HepG2 (cell line): ENCODE measurements at regions not wholly inside any gene's neighbourhood (a gene's known extent, or its start where the extent isn't known, plus 50 kb on each side); places are given as distances from the start of the nearest gene placed in this dataset.
A peak's percentile ranks its signal among the peaks of the same experiment; 100 is the strongest.

ENCODE experiments used
- ATAC-seq: fragments of 200-7000 bp; cut with Tn5 transposase; 3 replicates; pipeline ENCODE4 v1.9.1; 2020; ENCODE audit warnings: mild to moderate bottlenecking, moderate library complexity
- BruUV-seq: library from RNA; stranded (reverse); fragments of 400-500 nt; replicated peaks from 2 replicates; lab custom pipeline; 2021; lab: Mats Ljungman, UMichigan
- CTCF ChIA-PET: fragments of 300-600 bp; formaldehyde crosslinking; extraction: SDS; loops from one replicate; lab custom pipeline; 2021; ENCODE audit warnings: low total read pairs, inconsistent platforms, low intra/inter-chr PET ratio; lab: Yijun Ruan, JAX
- POLR2A ChIA-PET: fragments of 350-600 bp; sonication (Branson Sonifier 250); formaldehyde crosslinking; loops from one replicate; lab custom pipeline; 2020; ENCODE audit warnings: antibody characterized with exemption, inconsistent platforms; lab: Yijun Ruan, JAX
- DNase-seq: peaks from one replicate; pipeline ENCODE4 v3.0.0-alpha.2; 2015; ENCODE audit warnings: low spot score
- FAIRE-seq: peaks from 3 replicates; lab custom pipeline; 2011; peaks lifted over from hg19 to GRCh38; lab: Jason Lieb, UNC
- H2AFZ ChIP-seq: one replicate; pipeline ENCODE4 v1.6.1; 2011; ENCODE audit warnings: low read length, inconsistent platforms
- H3K27ac ChIP-seq: fragments of 300-600 bp; 3 replicates; pipeline ENCODE4 v1.8.0; 2011; ENCODE audit warnings: mixed run types, mild to moderate bottlenecking, mixed read lengths, low read length, inconsistent platforms; ENCODE audit not compliant: insufficient read depth; ENCODE audit errors: extremely low read length
- H3K27me3 ChIP-seq, 2 experiments: fragments of 200-600 bp in 1 of 2; 2 replicates in 1 of 2; 3 replicates in 1 of 2; pipeline versions ENCODE4 v1.6.0 to v1.8.0; 2011; ENCODE audit warnings: low read length in 2 of 2, mild to moderate bottlenecking in 2 of 2, moderate library complexity in 2 of 2, inconsistent platforms in 1 of 2; ENCODE audit not compliant: insufficient read depth in 2 of 2, control insufficient read depth in 1 of 2
- H3K36me3 ChIP-seq, 2 experiments: fragments of 200-600 bp in 1 of 2; replicated peaks in 1 of 2; 2 replicates in 1 of 2; 3 replicates in 1 of 2; pipeline versions ENCODE4 v1.5.1 to v1.8.0; 2011; ENCODE audit warnings: low read length in 2 of 2, inconsistent platforms in 1 of 2; ENCODE audit not compliant: insufficient read depth in 2 of 2, control insufficient read depth in 1 of 2
- H3K4me1 ChIP-seq: 2 replicates; pipeline ENCODE4 v1.5.1; 2012; ENCODE audit warnings: low read length, inconsistent platforms; ENCODE audit not compliant: insufficient read depth
- H3K4me2 ChIP-seq: 2 replicates; pipeline ENCODE4 v1.6.0; 2011; ENCODE audit warnings: low read depth, low read length, inconsistent platforms
- H3K4me3 ChIP-seq, 3 experiments: fragments of 200-600 bp in 1 of 3; sonication (generic), shearing (Covaris generic) in 1 of 3; replicated peaks in 1 of 3; 2 replicates each; pipeline ENCODE4 v1.5.1; 2011 to 2016; ENCODE audit warnings: low read length in 3 of 3, inconsistent platforms in 2 of 3, low read depth in 2 of 3, mild to moderate bottlenecking in 2 of 3, control low read depth in 1 of 3, mixed read lengths in 1 of 3; ENCODE audit not compliant: insufficient read depth in 1 of 3
- H3K79me2 ChIP-seq: one replicate; pipeline ENCODE4 v1.6.1; 2011; ENCODE audit warnings: low read length, inconsistent platforms; ENCODE audit not compliant: insufficient read depth
- H3K9ac ChIP-seq: 2 replicates; pipeline ENCODE4 v1.6.0; 2011; ENCODE audit warnings: mild to moderate bottlenecking, low read depth, low read length, inconsistent platforms; ENCODE audit not compliant: insufficient read depth
- H3K9me3 ChIP-seq: 2 replicates; pipeline ENCODE4 v1.5.1; 2012; ENCODE audit warnings: mild to moderate bottlenecking, low read length
- H4K20me1 ChIP-seq: 2 replicates; pipeline ENCODE4 v1.6.0; 2011; ENCODE audit warnings: inconsistent platforms, mild to moderate bottlenecking, low read length, moderate library complexity; ENCODE audit not compliant: insufficient read depth
- CCAR2 ChIP-seq: fragments of 200-400 bp; formaldehyde crosslinking; optimal IDR thresholded peaks from 2 replicates; pipeline ENCODE3; 2018; ENCODE audit warnings: low read depth, mild to moderate bottlenecking, low read length, moderate library complexity
- CEBPB ChIP-seq: IDR thresholded peaks from 2 replicates; pipeline ENCODE4 v1.6.1; 2011; ENCODE audit warnings: low read depth, low read length, improper control_type of control experiment, borderline replicate concordance
- ESRRA ChIP-seq: sonication (generic); formaldehyde crosslinking; IDR thresholded peaks from 2 replicates; pipeline ENCODE4 v1.5.1; 2020; ENCODE audit warnings: mild to moderate bottlenecking, low read depth, missing genetic modification reagents
- HMGA1 ChIP-seq: sonication (generic); formaldehyde crosslinking; conservative IDR thresholded peaks from 2 replicates; pipeline ENCODE4 v1.4.0; 2020; ENCODE audit warnings: missing genetic modification reagents
- KAT2B ChIP-seq: fragments of 150-350 bp; IDR thresholded peaks from 2 replicates; pipeline ENCODE4 v1.6.1; 2014; ENCODE audit warnings: low read depth, low read length, borderline replicate concordance
- KLF16 ChIP-seq, 2 experiments: sonication (generic) in 1 of 2; formaldehyde crosslinking in 1 of 2; IDR thresholded peaks; 2 replicates each; pipeline versions ENCODE4 v1.6.1 to v1.8.0; 2016 to 2023; ENCODE audit warnings: missing genetic modification reagents in 2 of 2, missing compliant biosample characterization in 1 of 2
- MATR3 ChIP-seq: sonication (generic); formaldehyde crosslinking; IDR thresholded peaks from 2 replicates; pipeline ENCODE4 v1.4.0; 2020; ENCODE audit warnings: missing genetic modification reagents
- MLLT10 ChIP-seq: sonication (generic); formaldehyde crosslinking; IDR thresholded peaks from 2 replicates; pipeline ENCODE4 v1.4.0; 2020; ENCODE audit warnings: missing genetic modification reagents
- NFKBIZ ChIP-seq: IDR thresholded peaks from 2 replicates; pipeline ENCODE4 v1.6.1; 2018; ENCODE audit warnings: missing genetic modification reagents, missing compliant biosample characterization
- RBFOX2 ChIP-seq: fragments of 200-400 bp; formaldehyde crosslinking; IDR thresholded peaks from 2 replicates; pipeline ENCODE4 v1.6.1; 2017; ENCODE audit warnings: low read depth, mild to moderate bottlenecking, low read length
- SMAD3 ChIP-seq: sonication (generic); formaldehyde crosslinking; IDR thresholded peaks from 2 replicates; pipeline ENCODE4 v1.4.0; 2020; ENCODE audit warnings: missing genetic modification reagents
- ZFP1 ChIP-seq: IDR thresholded peaks from 2 replicates; pipeline ENCODE4 v1.6.1; 2016
- ZNF616 ChIP-seq: sonication (generic); formaldehyde crosslinking; IDR thresholded peaks from 2 replicates; pipeline ENCODE4 v1.5.0; 2020; ENCODE audit warnings: low read depth, mild to moderate bottlenecking, missing genetic modification reagents
- ZNF850 ChIP-seq: sonication (generic); formaldehyde crosslinking; conservative IDR thresholded peaks from 2 replicates; pipeline ENCODE4 v1.9.0; 2021; ENCODE audit warnings: mild to moderate bottlenecking, missing genetic modification reagents
- WGBS: methylation state at CpG from one replicate; pipeline ENCODE4 v1.1.6; 2017; ENCODE audit warnings: low lambda C conversion rate; 5-methylcytosine and 5-hydroxymethylcytosine counted together
- in situ Hi-C: cut with HindIII; loops from 2 replicates; pipeline ENCODE4 v1.10.0; 2017; ENCODE audit warnings: low pct_unique_long_range_greater_than_20kb; ENCODE audit not compliant: extremely low pct_ligation_motif_present
- intact Hi-C: fragments of 100-400 bp; cut with micrococcal nuclease; formaldehyde crosslinking; loops from one replicate; pipeline ENCODE4 v1.10.0; 2022; ENCODE audit not compliant: unreplicated experiment
- TF ChIP-seq, protein P1 (sequence below): sonication (generic); formaldehyde crosslinking; IDR thresholded peaks from 2 replicates; pipeline ENCODE4 v1.9.0; 2021; ENCODE audit warnings: missing genetic modification reagents, borderline replicate concordance

DNA sequence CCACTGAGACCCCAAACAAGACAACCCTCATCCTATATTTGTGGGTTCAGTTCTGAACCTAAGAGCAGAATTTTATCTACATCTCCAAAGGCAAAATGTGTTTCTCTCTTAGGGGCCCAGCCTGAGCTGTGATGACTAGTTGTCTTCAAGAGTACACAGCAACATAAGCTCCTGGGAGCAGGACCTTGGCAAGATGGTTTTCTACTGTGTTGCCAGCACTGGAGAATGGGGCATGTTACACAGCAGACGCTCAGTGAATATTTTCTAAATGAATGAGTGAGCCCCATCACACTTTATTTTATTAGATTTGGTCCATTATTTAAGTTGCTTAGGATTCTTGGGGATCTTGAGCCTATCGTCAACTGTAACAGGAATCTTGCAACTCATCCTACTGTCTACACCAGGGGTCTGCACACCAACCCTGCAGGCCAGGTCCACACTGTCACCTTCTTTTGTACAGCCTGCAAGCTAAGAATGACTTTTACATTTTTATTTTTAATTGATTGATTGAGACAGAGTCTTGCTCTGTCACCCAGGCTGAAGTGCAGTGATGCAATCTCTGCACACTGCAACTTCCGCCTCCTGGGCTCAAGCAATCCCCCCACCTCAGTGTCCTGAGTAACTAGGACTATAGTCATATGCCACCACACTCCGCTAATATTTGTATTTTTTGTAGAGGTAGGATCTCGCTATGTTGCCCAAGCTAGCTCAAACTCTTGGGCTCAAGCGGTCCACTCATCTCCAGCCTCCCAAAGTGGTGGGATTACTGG lies 347.1 kb downstream of the FGFR2 start:
- ChIA-PET CTCF (no interaction called here), POLR2A (no interaction called here)
- Histone ChIP-seq H2AFZ (no peak overlapping the region), H3K27me3 (no peaks in the 10 kb centered on the region; a peak in 2 of 5 replicates), H3K9me3 (no peaks in the 10 kb centered on the region), H3K4me1 (no peaks in the 10 kb centered on the region), H3K4me3 (no peak overlapping the region), H3K79me2 (no peaks in the 10 kb centered on the region), H3K4me2 (no peak overlapping the region), H3K36me3 (no peaks in the 10 kb centered on the region), H3K27ac (no peak overlapping the region), H3K9ac (no peak overlapping the region), H4K20me1 (no peaks in the 10 kb centered on the region)
- WGBS = 55% methylated on average over 6 of the region's 6 CpGs
- no peak for DNase-seq
- no peak for FAIRE-seq
- in situ Hi-C loops = no loop called here
- TF ChIP-seq CCAR2 = no peak
- peak; percentile 11; the same call in 1 of the 2 replicates for TF ChIP-seq CEBPB
- no peak for TF ChIP-seq KLF16 (CRISPR knock-in tag; IDR thresholded peaks at IDR 0.05)
- no peak for ATAC-seq
- no TSS peak for BruUV-seq
- intact Hi-C loops = no loop called here

DNA sequence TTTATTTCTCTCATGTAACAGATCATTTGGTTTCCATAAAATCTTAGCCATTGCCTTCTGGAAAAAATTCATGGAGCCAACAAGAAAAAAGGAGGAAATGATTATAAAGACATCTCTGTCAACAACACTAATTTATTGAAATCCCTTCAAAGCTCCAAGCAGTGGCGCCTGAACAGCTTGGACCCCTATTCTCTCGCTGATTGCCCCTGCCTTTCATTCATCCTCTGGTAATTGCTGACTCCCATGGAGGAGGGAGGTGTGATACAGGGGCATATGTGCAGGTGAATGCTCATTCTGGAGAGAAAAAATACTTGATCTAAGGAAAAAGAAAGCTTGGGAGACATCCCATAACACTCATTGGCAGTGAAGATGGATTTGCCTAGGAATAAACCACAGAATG lies 345.5 kb downstream of the FGFR2 start:
- H3K36me3 ChIP-seq = no peaks in the 10 kb centered on the region
- H3K79me2 ChIP-seq = no peaks in the 10 kb centered on the region
- CTCF ChIA-PET = no interaction called here
- H3K9ac ChIP-seq = no peak overlapping the region
- H3K4me3 ChIP-seq = no peak overlapping the region
- BruUV-seq = no TSS peak
- TF ChIP-seq NFKBIZ (CRISPR knock-in tag) = no peak
- TF ChIP-seq ZNF850 (CRISPR knock-in tag) = no peak
- no peak for TF ChIP-seq SMAD3 (CRISPR knock-in tag)
- TF ChIP-seq MATR3 = no peak
- no peak for TF ChIP-seq MLLT10 (CRISPR knock-in tag)
- no peak for TF ChIP-seq ZNF616 (CRISPR knock-in tag)
- TF ChIP-seq RBFOX2 = no peak
- no peak for TF ChIP-seq HMGA1 (CRISPR knock-in tag)
- TF ChIP-seq ESRRA = no peak
- TF ChIP-seq, protein P1, sequence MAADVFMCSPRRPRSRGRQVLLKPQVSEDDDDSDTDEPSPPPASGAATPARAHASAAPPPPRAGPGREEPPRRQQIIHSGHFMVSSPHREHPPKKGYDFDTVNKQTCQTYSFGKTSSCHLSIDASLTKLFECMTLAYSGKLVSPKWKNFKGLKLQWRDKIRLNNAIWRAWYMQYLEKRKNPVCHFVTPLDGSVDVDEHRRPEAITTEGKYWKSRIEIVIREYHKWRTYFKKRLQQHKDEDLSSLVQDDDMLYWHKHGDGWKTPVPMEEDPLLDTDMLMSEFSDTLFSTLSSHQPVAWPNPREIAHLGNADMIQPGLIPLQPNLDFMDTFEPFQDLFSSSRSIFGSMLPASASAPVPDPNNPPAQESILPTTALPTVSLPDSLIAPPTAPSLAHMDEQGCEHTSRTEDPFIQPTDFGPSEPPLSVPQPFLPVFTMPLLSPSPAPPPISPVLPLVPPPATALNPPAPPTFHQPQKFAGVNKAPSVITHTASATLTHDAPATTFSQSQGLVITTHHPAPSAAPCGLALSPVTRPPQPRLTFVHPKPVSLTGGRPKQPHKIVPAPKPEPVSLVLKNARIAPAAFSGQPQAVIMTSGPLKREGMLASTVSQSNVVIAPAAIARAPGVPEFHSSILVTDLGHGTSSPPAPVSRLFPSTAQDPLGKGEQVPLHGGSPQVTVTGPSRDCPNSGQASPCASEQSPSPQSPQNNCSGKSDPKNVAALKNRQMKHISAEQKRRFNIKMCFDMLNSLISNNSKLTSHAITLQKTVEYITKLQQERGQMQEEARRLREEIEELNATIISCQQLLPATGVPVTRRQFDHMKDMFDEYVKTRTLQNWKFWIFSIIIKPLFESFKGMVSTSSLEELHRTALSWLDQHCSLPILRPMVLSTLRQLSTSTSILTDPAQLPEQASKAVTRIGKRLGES = no peak
- no peak for TF ChIP-seq ZFP1 (CRISPR knock-in tag)
- TF ChIP-seq KAT2B = no peak
- FAIRE-seq = no peak
- intact Hi-C loops = no loop called here
- H3K4me1 ChIP-seq = no peaks in the 10 kb centered on the region
- H3K4me2 ChIP-seq = no peak overlapping the region
- H4K20me1 ChIP-seq = no peaks in the 10 kb centered on the region
- H3K9me3 ChIP-seq = no peaks in the 10 kb centered on the region
- DNase-seq = no peak
- in situ Hi-C loops = no loop called here
- no peak for ATAC-seq
- WGBS = 0% methylated on average over 2 of the region's 2 CpGs
- H2AFZ ChIP-seq = no peak overlapping the region
- H3K27me3 ChIP-seq = no peaks in the 10 kb centered on the region; a peak in 1 of 5 replicates
- no peak overlapping the region for H3K27ac ChIP-seq
- POLR2A ChIA-PET = no interaction called here
